ENCODE measurements at regions not wholly inside any gene's neighbourhood (a gene's known extent, or its start where the extent isn't known, plus 50 kb on each side); places are given as distances from the start of the nearest gene placed in this dataset.

DNA sequence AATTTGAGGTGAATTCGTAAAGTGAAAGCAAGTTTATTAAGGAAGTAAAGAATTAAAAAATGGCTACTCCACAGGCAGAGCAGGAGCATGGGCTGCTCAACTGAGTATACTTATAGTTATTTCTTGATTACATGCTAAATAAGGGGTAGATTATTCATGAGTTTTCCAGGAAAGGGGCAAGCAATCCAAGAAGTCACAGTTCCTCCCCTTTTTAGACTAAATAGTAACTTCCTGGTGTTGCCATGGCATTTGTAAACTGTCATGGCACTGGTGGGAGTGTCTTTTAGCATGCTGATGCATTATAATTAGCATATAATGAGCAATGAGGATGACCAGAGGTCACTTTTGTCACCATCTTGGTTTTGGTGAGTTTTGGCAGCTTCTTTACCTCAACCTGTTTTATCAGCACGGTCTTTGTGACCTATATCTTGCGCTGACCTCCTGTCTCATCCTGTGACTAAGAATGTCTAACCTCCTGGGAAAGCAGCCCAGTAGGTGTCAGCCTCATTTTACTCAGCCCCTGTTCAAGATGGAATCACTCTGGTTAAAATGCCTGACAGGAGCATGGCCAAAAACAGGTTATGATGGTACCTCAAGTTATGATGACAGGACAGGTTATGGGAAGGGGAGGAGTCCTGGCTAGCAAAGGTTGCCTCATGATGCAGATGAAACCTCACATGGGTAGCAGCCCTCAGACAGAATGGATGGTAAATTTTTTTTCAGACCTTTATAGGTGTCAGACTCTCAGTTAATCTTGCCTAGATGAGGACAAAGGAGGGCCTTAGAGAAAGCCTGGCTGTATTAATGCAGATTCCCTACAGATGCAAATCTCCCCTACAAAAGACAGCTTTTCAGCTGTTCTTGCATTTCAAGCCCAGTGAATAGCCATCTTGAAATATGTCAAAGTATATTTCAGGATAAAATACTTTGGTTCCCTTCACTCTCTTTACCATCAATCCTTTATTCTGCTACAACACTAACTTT, 49.7 kb downstream of the SIPA1L2 start:
- H3K27ac ChIP-seq (ENCODE audit: low read length, poor library complexity, severe bottlenecking): no peak overlapping the region
- no peak overlapping the region for H4K8ac ChIP-seq (ENCODE audit: low read length)
- H4K91ac ChIP-seq (ENCODE audit: low read length): no peak overlapping the region
- H3K9ac ChIP-seq (ENCODE audit: low read length): no peak overlapping the region
- H3K79me1 ChIP-seq (replicated peaks; ENCODE audit: low read length, poor library complexity, severe bottlenecking): peaks cover 28% of the 10 kb centered on the region
- H2BK15ac ChIP-seq (ENCODE audit: low read depth, poor library complexity, severe bottlenecking): no peak overlapping the region
- H3K18ac ChIP-seq (ENCODE audit: low read depth in 1 of 2, low read length in 2 of 2): peak overlapping the region in 1 of 2 experiments; percentile 8
- no peaks in the 10 kb centered on the region for H3K9me3 ChIP-seq (ENCODE audit: control insufficient read depth, low read length)
- no peak overlapping the region for H3K23ac ChIP-seq (ENCODE audit: low read length in 2 of 2)
- no peak overlapping the region for H3K14ac ChIP-seq (ENCODE audit: low read length in 2 of 2)
- H3K4me1 ChIP-seq (ENCODE audit: control insufficient read depth, insufficient read depth, low read depth, low read length): peaks cover 1% of the 10 kb centered on the region
- peaks cover 0 to 8% of the 10 kb centered on the region in 2 experiments for H3K36me3 ChIP-seq (ENCODE audit: control insufficient read depth in 1 of 2, insufficient read depth in 2 of 2, low read depth in 1 of 2, low read length in 2 of 2)
- H3K27me3 ChIP-seq (ENCODE audit: control insufficient read depth in 1 of 2, insufficient read depth in 1 of 2, low read length in 2 of 2): no peaks in the 10 kb centered on the region
- H2BK120ac ChIP-seq (ENCODE audit: low read depth, low read length): no peak overlapping the region
- H2BK12ac ChIP-seq (ENCODE audit: low read length in 2 of 2): peak overlapping the region in 1 of 2 experiments; percentile 80
- H3K4ac ChIP-seq (ENCODE audit: low read depth in 1 of 2, low read length in 2 of 2): peak overlapping the region in 1 of 2 experiments; percentile 24
- no peak overlapping the region for H3K4me2 ChIP-seq (ENCODE audit: low read length, poor library complexity, severe bottlenecking)
- DNase-seq: no peak
- 100% methylated on average over 3 of the region's 3 CpGs for WGBS
- H2AK5ac ChIP-seq (ENCODE audit: low read length, severe bottlenecking): no peak overlapping the region
- no peak overlapping the region for H2BK5ac ChIP-seq (ENCODE audit: low read depth, low read length, poor library complexity, severe bottlenecking)
- no peak overlapping the region for H2AFZ ChIP-seq (ENCODE audit: low read depth, low read length)
- no peak overlapping the region for H3K4me3 ChIP-seq (ENCODE audit: insufficient read depth in 1 of 2, low read depth in 1 of 2, low read length in 2 of 2)

DNA sequence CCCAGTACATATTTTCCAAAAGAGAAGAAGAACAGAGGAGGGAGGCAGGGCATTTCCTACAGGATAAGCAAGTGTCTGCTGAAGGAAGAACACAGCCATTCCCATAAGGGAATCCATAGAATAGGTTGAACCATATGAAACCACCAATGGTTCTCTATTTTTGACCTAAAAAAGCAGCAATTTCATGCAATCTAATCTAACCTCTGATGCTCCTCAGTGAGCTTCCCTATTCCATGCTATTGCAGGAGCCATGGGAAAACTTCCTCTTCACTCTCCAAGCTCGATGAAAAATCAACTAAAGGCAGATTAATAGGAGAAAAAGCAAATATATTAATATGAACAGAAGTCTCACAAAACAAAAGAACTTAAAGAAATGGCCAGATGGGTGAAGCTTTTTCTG, 50.5 kb downstream of the SIPA1L2 start:
- Histone ChIP-seq H3K9me3 (ENCODE audit: control insufficient read depth, low read length) (no peaks in the 10 kb centered on the region), H2BK12ac (ENCODE audit: low read length in 2 of 2) (no peak overlapping the region), H3K4me1 (ENCODE audit: control insufficient read depth, insufficient read depth, low read depth, low read length) (peaks cover 1% of the 10 kb centered on the region), H2BK15ac (ENCODE audit: low read depth, poor library complexity, severe bottlenecking) (no peak overlapping the region), H3K4ac (ENCODE audit: low read depth in 1 of 2, low read length in 2 of 2) (peak overlapping the region in 1 of 2 experiments; percentile 20), H3K9ac (ENCODE audit: low read length) (no peak overlapping the region), H2BK120ac (ENCODE audit: low read depth, low read length) (no peak overlapping the region), H3K14ac (ENCODE audit: low read length in 2 of 2) (no peak overlapping the region), H2AK5ac (ENCODE audit: low read length, severe bottlenecking) (no peak overlapping the region), H3K27me3 (ENCODE audit: control insufficient read depth in 1 of 2, insufficient read depth in 1 of 2, low read length in 2 of 2) (no peaks in the 10 kb centered on the region), H3K36me3 (ENCODE audit: control insufficient read depth in 1 of 2, insufficient read depth in 2 of 2, low read depth in 1 of 2, low read length in 2 of 2) (peaks cover 0 to 8% of the 10 kb centered on the region in 2 experiments), H2AFZ (ENCODE audit: low read depth, low read length) (no peak overlapping the region), H4K8ac (ENCODE audit: low read length) (no peak overlapping the region), H3K4me2 (ENCODE audit: low read length, poor library complexity, severe bottlenecking) (no peak overlapping the region), H2BK5ac (ENCODE audit: low read depth, low read length, poor library complexity, severe bottlenecking) (no peak overlapping the region), H3K27ac (ENCODE audit: low read length, poor library complexity, severe bottlenecking) (no peak overlapping the region), H3K18ac (ENCODE audit: low read depth in 1 of 2, low read length in 2 of 2) (peak overlapping the region in 1 of 2 experiments; percentile 33), H3K4me3 (ENCODE audit: insufficient read depth in 1 of 2, low read depth in 1 of 2, low read length in 2 of 2) (no peak overlapping the region), H3K23ac (ENCODE audit: low read length in 2 of 2) (no peak overlapping the region), H4K91ac (ENCODE audit: low read length) (no peak overlapping the region), H3K79me1 (replicated peaks; ENCODE audit: low read length, poor library complexity, severe bottlenecking) (peaks cover 29% of the 10 kb centered on the region)
- WGBS: no CpG with 5 or more reads among the region's 1 CpG
- DNase-seq: no peak

DNA sequence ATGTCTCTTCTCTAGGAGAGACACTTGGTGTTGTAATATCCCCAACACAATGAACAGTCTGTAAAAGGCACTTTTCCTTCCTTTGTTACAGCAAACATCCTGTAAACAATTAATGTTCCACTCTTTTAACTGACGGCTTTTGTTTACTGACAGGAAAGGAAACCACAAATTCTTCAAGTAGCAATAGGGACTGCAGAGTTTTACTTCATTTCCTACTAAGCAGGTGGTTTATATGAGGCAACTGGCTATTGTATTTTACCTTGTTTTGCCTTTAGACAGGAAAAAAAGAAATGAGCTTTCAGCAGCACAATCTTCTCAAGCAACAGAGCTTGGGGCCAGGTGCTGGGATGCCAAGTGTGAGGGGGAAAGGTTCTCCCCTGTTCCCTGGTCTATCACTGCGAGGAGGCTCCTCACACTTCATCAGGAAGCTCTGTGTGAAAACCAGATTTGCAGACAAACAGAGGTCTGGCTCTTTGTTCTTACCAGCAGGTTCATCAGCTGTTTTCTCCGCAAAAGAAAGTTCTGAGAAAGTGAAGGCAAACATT, 51.2 kb downstream of the SIPA1L2 start:
- Histone ChIP-seq H2AFZ (ENCODE audit: low read depth, low read length) (no peak overlapping the region), H3K18ac (ENCODE audit: low read depth in 1 of 2, low read length in 2 of 2) (peak overlapping the region in 1 of 2 experiments; percentile 81), H4K91ac (ENCODE audit: low read length) (no peak overlapping the region), H3K14ac (ENCODE audit: low read length in 2 of 2) (no peak overlapping the region), H3K79me1 (replicated peaks; ENCODE audit: low read length, poor library complexity, severe bottlenecking) (peaks cover 27% of the 10 kb centered on the region), H2BK12ac (ENCODE audit: low read length in 2 of 2) (no peak overlapping the region), H2BK15ac (ENCODE audit: low read depth, poor library complexity, severe bottlenecking) (no peak overlapping the region), H3K4ac (ENCODE audit: low read depth in 1 of 2, low read length in 2 of 2) (peak overlapping the region in 1 of 2 experiments; percentile 40), H2BK5ac (ENCODE audit: low read depth, low read length, poor library complexity, severe bottlenecking) (no peak overlapping the region), H3K9ac (ENCODE audit: low read length) (no peak overlapping the region), H3K4me3 (ENCODE audit: insufficient read depth in 1 of 2, low read depth in 1 of 2, low read length in 2 of 2) (no peak overlapping the region), H3K4me2 (ENCODE audit: low read length, poor library complexity, severe bottlenecking) (no peak overlapping the region), H4K8ac (ENCODE audit: low read length) (peak overlapping the region; percentile 55), H3K27me3 (ENCODE audit: control insufficient read depth in 1 of 2, insufficient read depth in 1 of 2, low read length in 2 of 2) (no peaks in the 10 kb centered on the region), H2AK5ac (ENCODE audit: low read length, severe bottlenecking) (no peak overlapping the region), H3K4me1 (ENCODE audit: control insufficient read depth, insufficient read depth, low read depth, low read length) (peaks cover 3% of the 10 kb centered on the region), H3K9me3 (ENCODE audit: control insufficient read depth, low read length) (no peaks in the 10 kb centered on the region), H2BK120ac (ENCODE audit: low read depth, low read length) (no peak overlapping the region), H3K27ac (ENCODE audit: low read length, poor library complexity, severe bottlenecking) (no peak overlapping the region), H3K36me3 (ENCODE audit: control insufficient read depth in 1 of 2, insufficient read depth in 2 of 2, low read depth in 1 of 2, low read length in 2 of 2) (peaks cover 0 to 8% of the 10 kb centered on the region in 2 experiments), H3K23ac (ENCODE audit: low read length in 2 of 2) (no peak overlapping the region)
- WGBS: 28% methylated on average over 1 of the region's 3 CpGs
- peak; percentile 63 for DNase-seq

DNA sequence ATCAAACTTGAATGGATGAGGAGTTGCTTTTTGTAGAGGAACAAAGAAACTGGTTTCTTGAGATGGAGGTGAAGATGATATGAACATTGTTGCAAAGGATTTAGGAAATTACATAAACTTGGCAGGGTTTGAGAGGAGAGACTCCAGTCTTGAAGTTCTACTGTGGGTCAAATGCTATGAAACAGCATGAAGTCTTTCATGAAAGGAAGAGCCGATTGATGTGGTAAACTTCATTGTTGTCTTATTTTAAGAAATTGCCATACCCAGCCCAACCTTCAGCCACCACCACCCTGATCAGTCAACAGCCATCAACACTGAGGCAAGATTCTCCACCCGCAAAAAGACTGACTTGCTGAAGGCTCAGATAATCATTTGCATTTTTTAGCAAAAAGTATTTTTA, 52.2 kb downstream of the SIPA1L2 start:
- DNase-seq: no peak
- H4K8ac ChIP-seq (ENCODE audit: low read length): no peak overlapping the region
- no peaks in the 10 kb centered on the region for H3K9me3 ChIP-seq (ENCODE audit: control insufficient read depth, low read length)
- WGBS: 100% methylated on average over 1 of the region's 2 CpGs
- no peak overlapping the region for H2BK15ac ChIP-seq (ENCODE audit: low read depth, poor library complexity, severe bottlenecking)
- H3K14ac ChIP-seq (ENCODE audit: low read length in 2 of 2): no peak overlapping the region
- H3K9ac ChIP-seq (ENCODE audit: low read length): no peak overlapping the region
- peaks cover 5% of the 10 kb centered on the region for H3K4me1 ChIP-seq (ENCODE audit: control insufficient read depth, insufficient read depth, low read depth, low read length)
- H2BK12ac ChIP-seq (ENCODE audit: low read length in 2 of 2): no peak overlapping the region
- no peak overlapping the region for H2AK5ac ChIP-seq (ENCODE audit: low read length, severe bottlenecking)
- no peak overlapping the region for H3K4ac ChIP-seq (ENCODE audit: low read depth in 1 of 2, low read length in 2 of 2)
- no peak overlapping the region for H3K4me2 ChIP-seq (ENCODE audit: low read length, poor library complexity, severe bottlenecking)
- no peak overlapping the region for H4K91ac ChIP-seq (ENCODE audit: low read length)
- H3K23ac ChIP-seq (ENCODE audit: low read length in 2 of 2): no peak overlapping the region
- peaks cover 0 to 13% of the 10 kb centered on the region in 2 experiments for H3K36me3 ChIP-seq (ENCODE audit: control insufficient read depth in 1 of 2, insufficient read depth in 2 of 2, low read depth in 1 of 2, low read length in 2 of 2)
- H3K27ac ChIP-seq (ENCODE audit: low read length, poor library complexity, severe bottlenecking): no peak overlapping the region
- no peak overlapping the region for H3K4me3 ChIP-seq (ENCODE audit: insufficient read depth in 1 of 2, low read depth in 1 of 2, low read length in 2 of 2)
- no peak overlapping the region for H2AFZ ChIP-seq (ENCODE audit: low read depth, low read length)
- no peak overlapping the region for H2BK120ac ChIP-seq (ENCODE audit: low read depth, low read length)
- H3K79me1 ChIP-seq (replicated peaks; ENCODE audit: low read length, poor library complexity, severe bottlenecking): peaks cover 33% of the 10 kb centered on the region
- no peak overlapping the region for H3K18ac ChIP-seq (ENCODE audit: low read depth in 1 of 2, low read length in 2 of 2)
- H3K27me3 ChIP-seq (ENCODE audit: control insufficient read depth in 1 of 2, insufficient read depth in 1 of 2, low read length in 2 of 2): no peaks in the 10 kb centered on the region
- no peak overlapping the region for H2BK5ac ChIP-seq (ENCODE audit: low read depth, low read length, poor library complexity, severe bottlenecking)

Data from mesenchymal stem cell (in vitro differentiated cells and primary cell).